ENCODE measurements at regions not wholly inside any gene's neighbourhood (a gene's known extent, or its start where the extent isn't known, plus 50 kb on each side); places are given as distances from the start of the nearest gene placed in this dataset.

- no peak for DNase-seq (ENCODE audit: low spot score)
- no peak for TF ChIP-seq CTCF (IDR thresholded peaks at IDR 0.05; ENCODE audit: extremely low read depth, insufficient read depth, missing control alignments)
- in situ Hi-C loops (cut with MboI; ENCODE audit: low pct_unique_long_range_greater_than_20kb, low sequenced_read_pairs, unreplicated experiment): no loop called here
These were observed 163.9 kb upstream of the ADGRL3 start for GRCh38 chr4:61036071-61036684.

GRCh38 chr4:61041527-61041926, 158.6 kb upstream of the ADGRL3 start:
- DNase-seq (ENCODE audit: low spot score): no peak
- in situ Hi-C loops (cut with MboI; ENCODE audit: low pct_unique_long_range_greater_than_20kb, low sequenced_read_pairs, unreplicated experiment): no loop called here
- TF ChIP-seq CTCF (IDR thresholded peaks at IDR 0.05; ENCODE audit: extremely low read depth, insufficient read depth, missing control alignments): no peak

GRCh38 chr4:61044837-61045236, 155.3 kb upstream of the ADGRL3 start:
- DNase-seq (ENCODE audit: low spot score): no peak
- in situ Hi-C loops (cut with MboI; ENCODE audit: low pct_unique_long_range_greater_than_20kb, low sequenced_read_pairs, unreplicated experiment): no loop called here
- no peak for TF ChIP-seq CTCF (IDR thresholded peaks at IDR 0.05; ENCODE audit: extremely low read depth, insufficient read depth, missing control alignments)

- TF ChIP-seq CTCF (IDR thresholded peaks at IDR 0.05; ENCODE audit: extremely low read depth, insufficient read depth, missing control alignments): no peak
- no peak for DNase-seq (ENCODE audit: low spot score)
- in situ Hi-C loops (cut with MboI; ENCODE audit: low pct_unique_long_range_greater_than_20kb, low sequenced_read_pairs, unreplicated experiment): no loop called here
These were observed 151.1 kb upstream of the ADGRL3 start for GRCh38 chr4:61049018-61049417.

- in situ Hi-C loops (cut with MboI; ENCODE audit: low pct_unique_long_range_greater_than_20kb, low sequenced_read_pairs, unreplicated experiment): no loop called here
- no peak for DNase-seq (ENCODE audit: low spot score)
- TF ChIP-seq CTCF (IDR thresholded peaks at IDR 0.05; ENCODE audit: extremely low read depth, insufficient read depth, missing control alignments): no peak
These were observed 132.7 kb upstream of the ADGRL3 start for GRCh38 chr4:61067381-61067780.

GRCh38 chr4:61068060-61068459, 132.1 kb upstream of the ADGRL3 start:
- no peak for DNase-seq (ENCODE audit: low spot score)
- TF ChIP-seq CTCF (IDR thresholded peaks at IDR 0.05; ENCODE audit: extremely low read depth, insufficient read depth, missing control alignments): no peak
- in situ Hi-C loops (cut with MboI; ENCODE audit: low pct_unique_long_range_greater_than_20kb, low sequenced_read_pairs, unreplicated experiment): no loop called here

- no peak for TF ChIP-seq CTCF (IDR thresholded peaks at IDR 0.05; ENCODE audit: extremely low read depth, insufficient read depth, missing control alignments)
- DNase-seq (ENCODE audit: low spot score): no peak
- in situ Hi-C loops (cut with MboI; ENCODE audit: low pct_unique_long_range_greater_than_20kb, low sequenced_read_pairs, unreplicated experiment): no loop called here
These were observed 131.4 kb upstream of the ADGRL3 start for GRCh38 chr4:61068745-61069144.

Measured in GM13977 (cell line).